Natural killer cell (primary cell): ENCODE measurements at regions not wholly inside any gene's neighbourhood (a gene's known extent, or its start where the extent isn't known, plus 50 kb on each side); places are given as distances from the start of the nearest gene placed in this dataset.

Source experiments
- ATAC-seq, 3 donors: fragments of 150-1000 bp in 2 of 3; fragments of 200-7000 bp in 1 of 3; cut with Tn5 transposase; 1 replicate in 1 of 3; 2 replicates in 2 of 3; pipeline ENCODE4 v1.10.0; 2021; ENCODE audit warnings: mild to moderate bottlenecking in 2 of 3, moderate library complexity in 2 of 3
- DNase-seq, 2 donors: peaks; one replicate each; pipeline versions ENCODE4 v3.0.0 to v3.0.0-alpha.2; 2013 to 2021; ENCODE audit warnings: mixed read lengths in 1 of 2
- H3K27ac ChIP-seq: one replicate; pipeline ENCODE4 v1.5.1; 2013; ENCODE audit warnings: mild to moderate bottlenecking, low read length
- H3K27me3 ChIP-seq: one replicate; pipeline ENCODE4 v1.6.1; 2013; ENCODE audit warnings: low read length; ENCODE audit not compliant: control insufficient read depth, insufficient read depth
- H3K36me3 ChIP-seq: one replicate; pipeline ENCODE4 v1.6.1; 2013; ENCODE audit warnings: low read length; ENCODE audit not compliant: control insufficient read depth, insufficient read depth
- H3K4me1 ChIP-seq: one replicate; pipeline ENCODE4 v1.6.1; 2013; ENCODE audit warnings: low read length; ENCODE audit not compliant: control insufficient read depth, insufficient read depth
- H3K4me3 ChIP-seq: one replicate; pipeline ENCODE4 v1.5.1; 2013; ENCODE audit warnings: low read length
- H3K9me3 ChIP-seq: one replicate; pipeline ENCODE4 v1.6.1; 2013; ENCODE audit warnings: low read length; ENCODE audit not compliant: control insufficient read depth, insufficient read depth
- H3K27ac Mint-ChIP-seq, 2 donors: one replicate each; pipeline ENCODE4 v1.8.0; 2022; ENCODE audit warnings: mild to moderate bottlenecking in 2 of 2, mixed read lengths in 2 of 2, moderate library complexity in 1 of 2
- H3K27me3 Mint-ChIP-seq, 2 donors: one replicate each; pipeline ENCODE4 v1.8.0; 2022; ENCODE audit warnings: low read depth in 2 of 2, mixed read lengths in 2 of 2
- H3K36me3 Mint-ChIP-seq: one replicate; pipeline ENCODE4 v1.8.0; 2022; ENCODE audit warnings: mixed read lengths
- H3K4me1 Mint-ChIP-seq, 2 donors: one replicate each; pipeline ENCODE4 v1.8.0; 2022; ENCODE audit warnings: mixed read lengths in 2 of 2
- H3K4me3 Mint-ChIP-seq: one replicate; pipeline ENCODE4 v1.8.0; 2022; ENCODE audit warnings: mild to moderate bottlenecking, moderate library complexity, mixed read lengths
- H3K9me3 Mint-ChIP-seq, 2 donors: one replicate each; pipeline ENCODE4 v1.8.0; 2022; ENCODE audit warnings: mixed read lengths in 2 of 2
- WGBS: methylation state at CpG from one replicate; pipeline ENCODE4 v1.1.7; 2013; ENCODE audit warnings: missing lambda C conversion rate; ENCODE audit not compliant: insufficient coverage; 5-methylcytosine and 5-hydroxymethylcytosine counted together
- intact Hi-C: fragments of 100-400 bp; cut with micrococcal nuclease; formaldehyde crosslinking; loops from one replicate; pipeline ENCODE4 v1.14.2; 2022
- TF ChIP-seq, protein P1 (sequence below): fragments of 200-600 bp; IDR thresholded peaks from one replicate; pipeline ENCODE4 v1.8.0; 2022; ENCODE audit warnings: antibody characterized with exemption

GRCh38 chr2:217621391-217621801 lies 381.4 kb downstream of the TNS1 start:
- Histone ChIP-seq H3K9me3 (no peaks in the 10 kb centered on the region), H3K4me3 (no peak overlapping the region), H3K27ac (no peak overlapping the region), H3K36me3 (no peaks in the 10 kb centered on the region), H3K4me1 (no peaks in the 10 kb centered on the region), H3K27me3 (no peaks in the 10 kb centered on the region)
- TF ChIP-seq, protein P1, sequence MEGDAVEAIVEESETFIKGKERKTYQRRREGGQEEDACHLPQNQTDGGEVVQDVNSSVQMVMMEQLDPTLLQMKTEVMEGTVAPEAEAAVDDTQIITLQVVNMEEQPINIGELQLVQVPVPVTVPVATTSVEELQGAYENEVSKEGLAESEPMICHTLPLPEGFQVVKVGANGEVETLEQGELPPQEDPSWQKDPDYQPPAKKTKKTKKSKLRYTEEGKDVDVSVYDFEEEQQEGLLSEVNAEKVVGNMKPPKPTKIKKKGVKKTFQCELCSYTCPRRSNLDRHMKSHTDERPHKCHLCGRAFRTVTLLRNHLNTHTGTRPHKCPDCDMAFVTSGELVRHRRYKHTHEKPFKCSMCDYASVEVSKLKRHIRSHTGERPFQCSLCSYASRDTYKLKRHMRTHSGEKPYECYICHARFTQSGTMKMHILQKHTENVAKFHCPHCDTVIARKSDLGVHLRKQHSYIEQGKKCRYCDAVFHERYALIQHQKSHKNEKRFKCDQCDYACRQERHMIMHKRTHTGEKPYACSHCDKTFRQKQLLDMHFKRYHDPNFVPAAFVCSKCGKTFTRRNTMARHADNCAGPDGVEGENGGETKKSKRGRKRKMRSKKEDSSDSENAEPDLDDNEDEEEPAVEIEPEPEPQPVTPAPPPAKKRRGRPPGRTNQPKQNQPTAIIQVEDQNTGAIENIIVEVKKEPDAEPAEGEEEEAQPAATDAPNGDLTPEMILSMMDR = no peak
- WGBS = 85% methylated on average over 2 of the region's 2 CpGs
- Mint-ChIP-seq H3K27me3 (peaks cover 6 to 7% of the 10 kb centered on the region in 2 donors), H3K36me3 (no peaks in the 10 kb centered on the region), H3K4me3 (no peak overlapping the region), H3K4me1 (no peaks in the 10 kb centered on the region), H3K27ac (no peak overlapping the region), H3K9me3 (no peaks in the 10 kb centered on the region)
- no peak for DNase-seq
- intact Hi-C loops = no loop called here
- ATAC-seq = no peak

DNA sequence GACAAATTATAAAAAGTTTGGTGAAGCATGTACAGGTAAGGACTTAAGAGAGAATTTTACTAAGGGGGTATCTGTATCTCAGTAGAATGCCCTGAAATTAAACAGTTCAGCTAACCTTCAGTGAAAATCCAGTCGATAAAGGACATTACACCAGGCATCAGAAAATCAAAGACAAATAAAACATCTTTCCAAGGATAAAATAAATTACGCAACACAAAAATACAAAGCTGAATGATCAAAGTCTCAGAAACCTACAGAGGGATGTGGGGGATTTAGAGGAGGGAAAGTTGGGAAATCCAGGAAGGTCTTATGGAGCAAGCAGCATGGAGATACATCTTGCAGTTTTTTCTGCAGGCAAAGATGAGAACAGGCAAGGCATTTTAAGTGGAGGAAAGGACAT lies 384.1 kb downstream of the TNS1 start:
- Mint-ChIP-seq H3K27ac (no peak overlapping the region), H3K27me3 (no peaks in the 10 kb centered on the region), H3K36me3 (no peaks in the 10 kb centered on the region), H3K9me3 (no peaks in the 10 kb centered on the region), H3K4me3 (no peak overlapping the region), H3K4me1 (no peaks in the 10 kb centered on the region)
- H3K9me3 ChIP-seq = no peaks in the 10 kb centered on the region
- DNase-seq = no peak
- TF ChIP-seq, protein P1 = no peak
- ATAC-seq = no peak
- 92% methylated on average over 2 of the region's 2 CpGs for WGBS
- no peak overlapping the region for H3K27ac ChIP-seq
- H3K36me3 ChIP-seq = no peaks in the 10 kb centered on the region
- no peak overlapping the region for H3K4me3 ChIP-seq
- no peaks in the 10 kb centered on the region for H3K4me1 ChIP-seq
- intact Hi-C loops = no loop called here
- no peaks in the 10 kb centered on the region for H3K27me3 ChIP-seq

DNA sequence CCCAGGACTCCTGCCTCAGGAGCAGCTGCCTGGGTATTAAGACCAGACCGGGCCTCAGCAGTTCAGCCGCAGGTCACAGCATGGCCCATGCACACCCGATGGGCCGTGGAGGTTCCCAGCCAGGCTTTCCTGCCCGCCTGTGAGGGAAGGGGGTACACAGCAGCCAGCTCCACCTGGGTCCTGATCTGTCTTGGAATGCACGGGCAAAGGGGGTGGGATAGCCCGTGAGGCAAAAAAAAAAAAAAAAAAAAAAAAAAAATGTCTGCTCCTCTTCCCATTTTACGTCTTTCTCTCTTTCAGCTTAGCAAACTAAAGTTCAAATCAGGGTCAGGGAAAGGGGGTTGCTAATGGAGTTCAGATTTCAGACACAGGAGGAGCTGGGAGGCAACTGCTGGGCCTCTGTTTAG lies 385.2 kb downstream of the TNS1 start:
- DNase-seq = no peak
- Histone ChIP-seq H3K36me3 (no peaks in the 10 kb centered on the region), H3K4me3 (no peak overlapping the region), H3K4me1 (no peaks in the 10 kb centered on the region), H3K9me3 (no peaks in the 10 kb centered on the region), H3K27me3 (no peaks in the 10 kb centered on the region), H3K27ac (no peak overlapping the region)
- no peaks in the 10 kb centered on the region for H3K27me3 Mint-ChIP-seq
- H3K9me3 Mint-ChIP-seq = no peaks in the 10 kb centered on the region
- no peaks in the 10 kb centered on the region for H3K4me1 Mint-ChIP-seq
- no peak for ATAC-seq
- no peak overlapping the region for H3K27ac Mint-ChIP-seq
- intact Hi-C loops = no loop called here
- TF ChIP-seq, protein P1 = no peak
- 93% methylated on average over 5 of the region's 8 CpGs for WGBS
- H3K4me3 Mint-ChIP-seq = no peak overlapping the region
- no peaks in the 10 kb centered on the region for H3K36me3 Mint-ChIP-seq

GRCh38 chr2:217616936-217617335 lies 385.9 kb downstream of the TNS1 start:
- H3K27ac ChIP-seq = no peak overlapping the region
- Mint-ChIP-seq H3K4me1 (no peaks in the 10 kb centered on the region), H3K4me3 (no peak overlapping the region), H3K27me3 (no peaks in the 10 kb centered on the region), H3K27ac (no peak overlapping the region), H3K36me3 (no peaks in the 10 kb centered on the region), H3K9me3 (no peaks in the 10 kb centered on the region)
- no peaks in the 10 kb centered on the region for H3K9me3 ChIP-seq
- WGBS = 98% methylated on average over 4 of the region's 4 CpGs
- ATAC-seq (no peak), DNase-seq (no peak)
- no peaks in the 10 kb centered on the region for H3K36me3 ChIP-seq
- intact Hi-C loops = no loop called here
- TF ChIP-seq, protein P1 = no peak
- H3K4me3 ChIP-seq = no peak overlapping the region
- H3K27me3 ChIP-seq = no peaks in the 10 kb centered on the region
- H3K4me1 ChIP-seq = no peaks in the 10 kb centered on the region
